H9 (cell line): ENCODE measurements at regions not wholly inside any gene's neighbourhood (a gene's known extent, or its start where the extent isn't known, plus 50 kb on each side); places are given as distances from the start of the nearest gene placed in this dataset.

ENCODE experiments used
- DNase-seq: peaks from one replicate; pipeline ENCODE4 v3.0.0-alpha.2; 2017
- H2AFZ ChIP-seq: one replicate; pipeline ENCODE4 v1.6.1; 2013; ENCODE audit warnings: mild to moderate bottlenecking, low read length, control low read depth, moderate library complexity
- H2AK5ac ChIP-seq: 2 replicates; pipeline ENCODE4 v1.6.1; 2013; ENCODE audit warnings: low read length, control low read depth, mixed read lengths; ENCODE audit not compliant: insufficient read length
- H2BK120ac ChIP-seq: one replicate; pipeline ENCODE4 v1.6.1; 2013; ENCODE audit warnings: low read depth, mild to moderate bottlenecking, low read length, control low read depth, inconsistent platforms; ENCODE audit not compliant: poor library complexity, severe bottlenecking
- H2BK12ac ChIP-seq: 2 replicates; pipeline ENCODE4 v1.6.1; 2013; ENCODE audit warnings: low read length, control low read depth, mixed read lengths, low read depth; ENCODE audit not compliant: insufficient read length
- H2BK15ac ChIP-seq: 2 replicates; pipeline ENCODE4 v1.6.1; 2013; ENCODE audit warnings: low read depth, low read length, control low read depth
- H2BK20ac ChIP-seq: one replicate; pipeline ENCODE4 v1.6.1; 2013; ENCODE audit warnings: low read depth, mild to moderate bottlenecking, low read length, control low read depth, inconsistent platforms; ENCODE audit not compliant: poor library complexity, severe bottlenecking
- H2BK5ac ChIP-seq: 2 replicates; pipeline ENCODE4 v1.6.1; 2013; ENCODE audit warnings: low read length, control low read depth, mixed read lengths; ENCODE audit not compliant: insufficient read length
- H3K14ac ChIP-seq: 2 replicates; pipeline ENCODE4 v1.6.1; 2013; ENCODE audit warnings: low read length, control low read depth; ENCODE audit not compliant: insufficient read depth
- H3K18ac ChIP-seq: 2 replicates; pipeline ENCODE4 v1.6.1; 2013; ENCODE audit warnings: low read depth, mild to moderate bottlenecking, mixed read lengths, low read length, control low read depth; ENCODE audit not compliant: insufficient read length
- H3K23ac ChIP-seq: 2 replicates; pipeline ENCODE4 v1.6.1; 2013; ENCODE audit warnings: low read length, control low read depth, mixed read lengths, low read depth; ENCODE audit not compliant: insufficient read length
- H3K23me2 ChIP-seq: 2 replicates; pipeline ENCODE4 v1.6.1; 2013; ENCODE audit warnings: low read depth, mild to moderate bottlenecking, mixed read lengths, low read length, control low read depth; ENCODE audit not compliant: insufficient read length, poor library complexity, severe bottlenecking
- H3K27ac ChIP-seq: 2 replicates; pipeline ENCODE4 v1.5.1; 2013; ENCODE audit warnings: low read length, control low read depth, mixed read lengths, low read depth; ENCODE audit not compliant: insufficient read length
- H3K27me3 ChIP-seq: 2 replicates; pipeline ENCODE4 v1.6.1; 2013; ENCODE audit warnings: low read length, control low read depth, inconsistent platforms; ENCODE audit not compliant: insufficient read depth
- H3K4ac ChIP-seq: 2 replicates; pipeline ENCODE4 v1.6.1; 2013; ENCODE audit warnings: low read depth, mild to moderate bottlenecking, control low read depth, inconsistent platforms, low read length, moderate library complexity
- H3K4me1 ChIP-seq: 2 replicates; pipeline ENCODE4 v1.6.1; 2013; ENCODE audit warnings: low read length, control low read depth, inconsistent platforms; ENCODE audit not compliant: insufficient read depth
- H3K4me2 ChIP-seq: 2 replicates; pipeline ENCODE4 v1.6.1; 2013; ENCODE audit warnings: low read length, control low read depth, mixed read lengths; ENCODE audit not compliant: insufficient read length, insufficient read depth
- H3K56ac ChIP-seq: 2 replicates; pipeline ENCODE4 v1.6.1; 2013; ENCODE audit warnings: low read depth, mild to moderate bottlenecking, mixed read lengths, low read length, control low read depth; ENCODE audit not compliant: insufficient read length
- H3K79me1 ChIP-seq: 2 replicates; pipeline ENCODE4 v1.6.1; 2013; ENCODE audit warnings: low read depth, mild to moderate bottlenecking, moderate library complexity, low read length, control low read depth, inconsistent platforms; ENCODE audit not compliant: insufficient read depth, poor library complexity, severe bottlenecking
- H3K79me2 ChIP-seq: 2 replicates; pipeline ENCODE4 v1.6.1; 2013; ENCODE audit warnings: low read length, control low read depth, inconsistent platforms; ENCODE audit not compliant: insufficient read depth
- H3K9ac ChIP-seq: 2 replicates; pipeline ENCODE4 v1.6.1; 2013; ENCODE audit warnings: low read length, control low read depth, mixed read lengths; ENCODE audit not compliant: insufficient read length; ENCODE audit errors: extremely low read depth
- H3K9me3 ChIP-seq: one replicate; pipeline ENCODE4 v1.6.1; 2013; ENCODE audit warnings: low read depth, low read length, inconsistent platforms; ENCODE audit not compliant: control insufficient read depth
- H3T11ph ChIP-seq: one replicate; pipeline ENCODE4 v1.6.1; 2013; ENCODE audit warnings: mild to moderate bottlenecking, low read length, control low read depth, inconsistent platforms
- H4K20me1 ChIP-seq: one replicate; pipeline ENCODE4 v1.6.1; 2013; ENCODE audit not compliant: control insufficient read depth, insufficient read length, insufficient read depth
- H4K5ac ChIP-seq: 2 replicates; pipeline ENCODE4 v1.6.1; 2013; ENCODE audit warnings: low read depth, mild to moderate bottlenecking, mixed read lengths, low read length, control low read depth; ENCODE audit not compliant: insufficient read length
- H4K8ac ChIP-seq: replicated peaks from 2 replicates; pipeline ENCODE4 v1.6.1; 2013; ENCODE audit warnings: low read length, control low read depth, mixed read lengths, low read depth; ENCODE audit not compliant: insufficient read length
- H4K91ac ChIP-seq: 2 replicates; pipeline ENCODE4 v1.6.1; 2013; ENCODE audit warnings: low read depth, mild to moderate bottlenecking, moderate library complexity, mixed read lengths, low read length, control low read depth; ENCODE audit not compliant: insufficient read length
- H3K27ac Mint-ChIP-seq, 3 experiments: 2 replicates in 2 of 3; 3 replicates in 1 of 3; pipeline ENCODE4 v1.8.0; 2020 to 2021; ENCODE audit warnings: mixed read lengths in 3 of 3, mild to moderate bottlenecking in 1 of 3, moderate library complexity in 1 of 3
- H3K27me3 Mint-ChIP-seq: 2 replicates; pipeline ENCODE4 v1.8.0; 2021; ENCODE audit warnings: low read depth, mild to moderate bottlenecking, moderate library complexity, mixed read lengths
- H3K36me3 Mint-ChIP-seq, 3 experiments: 2 replicates in 2 of 3; 3 replicates in 1 of 3; pipeline ENCODE4 v1.8.0; 2020 to 2021; ENCODE audit warnings: low read depth in 3 of 3, mixed read lengths in 3 of 3; ENCODE audit not compliant: insufficient read depth in 1 of 3
- H3K4me1 Mint-ChIP-seq, 2 experiments: 2 replicates each; pipeline ENCODE4 v1.8.0; 2020; ENCODE audit warnings: mixed read lengths in 2 of 2
- H3K4me3 Mint-ChIP-seq, 2 experiments: 2 replicates in 1 of 2; 3 replicates in 1 of 2; pipeline ENCODE4 v1.8.0; 2020 to 2021; ENCODE audit warnings: mild to moderate bottlenecking in 2 of 2, mixed read lengths in 2 of 2, moderate library complexity in 1 of 2
- H3K9me3 Mint-ChIP-seq, 2 experiments: 2 replicates in 1 of 2; 3 replicates in 1 of 2; pipeline ENCODE4 v1.8.0; 2020; ENCODE audit warnings: mild to moderate bottlenecking in 2 of 2, mixed read lengths in 2 of 2, moderate library complexity in 1 of 2
- WGBS: extraction: QIAGEN DNeasy Blood & Tissue Kit; methylation state at CpG from one replicate; pipeline ENCODE4 v1.1.7; 2013; ENCODE audit warnings: missing lambda C conversion rate, low lambda C conversion rate, mixed read lengths; ENCODE audit not compliant: insufficient read length; ENCODE audit errors: extremely low coverage; 5-methylcytosine and 5-hydroxymethylcytosine counted together
- TF ChIP-seq, protein P1 (sequence below): fragments of 200-600 bp; sonication (generic); conservative IDR thresholded peaks from 3 replicates; pipeline ENCODE4 v1.8.0; 2021; ENCODE audit warnings: antibody characterized with exemption, mild to moderate bottlenecking

DNA sequence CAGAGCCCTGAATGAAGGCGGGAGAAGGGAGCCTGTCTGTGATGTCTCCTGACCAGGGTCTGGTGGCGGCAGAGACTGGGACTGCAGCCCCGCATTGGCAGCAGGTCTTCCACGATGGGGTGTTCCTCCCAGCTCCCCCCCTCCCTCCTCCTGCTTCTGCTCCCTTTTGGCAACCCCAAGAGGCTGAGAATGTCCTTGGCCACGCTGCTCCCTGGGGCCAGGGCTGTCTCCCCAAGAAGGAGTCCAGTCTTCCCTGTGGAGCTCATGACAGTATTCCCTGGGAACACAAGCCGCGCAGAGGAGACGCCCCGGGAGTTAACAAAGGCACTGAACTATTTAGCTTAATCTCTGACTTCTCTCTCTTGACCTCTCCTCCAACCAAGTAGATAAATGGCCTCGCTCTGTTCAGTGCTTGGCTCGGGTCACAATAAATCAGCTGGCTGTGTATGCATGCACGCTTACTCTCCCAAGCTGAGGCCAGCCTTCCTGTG lies 84.0 kb upstream of the NEURL1B start:
- Histone ChIP-seq H2AFZ (no peak overlapping the region), H3K79me2 (no peaks in the 10 kb centered on the region), H3K23me2 (no peaks in the 10 kb centered on the region), H3K79me1 (no peaks in the 10 kb centered on the region), H2BK15ac (no peak overlapping the region), H4K20me1 (no peaks in the 10 kb centered on the region), H2BK5ac (no peak overlapping the region), H2BK120ac (no peak overlapping the region), H2BK12ac (no peak overlapping the region), H3K9me3 (no peaks in the 10 kb centered on the region), H3K4ac (no peak overlapping the region), H3K27me3 (no peaks in the 10 kb centered on the region), H3K4me1 (no peaks in the 10 kb centered on the region), H4K8ac (no peak overlapping the region), H4K5ac (no peak overlapping the region), H2AK5ac (no peak overlapping the region), H3K18ac (no peak overlapping the region), H3K14ac (no peak overlapping the region), H2BK20ac (no peak overlapping the region), H3K9ac (no peak overlapping the region), H3T11ph (no peak overlapping the region), H3K56ac (no peak overlapping the region), H4K91ac (no peak overlapping the region), H3K4me2 (no peak overlapping the region), H3K27ac (no peak overlapping the region), H3K23ac (no peak overlapping the region)
- H3K4me3 Mint-ChIP-seq: no peak overlapping the region; a peak in 1 of 5 replicates
- no CpG with 5 or more reads among the region's 12 CpGs for WGBS
- no peak for DNase-seq
- peaks cover 4% of the 10 kb centered on the region; the same call in 1 of the 2 replicates for H3K27me3 Mint-ChIP-seq
- H3K4me1 Mint-ChIP-seq: peaks cover 4 to 35% of the 10 kb centered on the region in 2 experiments; a peak in 3 of 4 replicates
- H3K27ac Mint-ChIP-seq: no peak overlapping the region
- H3K36me3 Mint-ChIP-seq: peaks cover 0 to 2% (median 0%) of the 10 kb centered on the region in 3 experiments; a peak in 1 of 7 replicates
- TF ChIP-seq, protein P1, sequence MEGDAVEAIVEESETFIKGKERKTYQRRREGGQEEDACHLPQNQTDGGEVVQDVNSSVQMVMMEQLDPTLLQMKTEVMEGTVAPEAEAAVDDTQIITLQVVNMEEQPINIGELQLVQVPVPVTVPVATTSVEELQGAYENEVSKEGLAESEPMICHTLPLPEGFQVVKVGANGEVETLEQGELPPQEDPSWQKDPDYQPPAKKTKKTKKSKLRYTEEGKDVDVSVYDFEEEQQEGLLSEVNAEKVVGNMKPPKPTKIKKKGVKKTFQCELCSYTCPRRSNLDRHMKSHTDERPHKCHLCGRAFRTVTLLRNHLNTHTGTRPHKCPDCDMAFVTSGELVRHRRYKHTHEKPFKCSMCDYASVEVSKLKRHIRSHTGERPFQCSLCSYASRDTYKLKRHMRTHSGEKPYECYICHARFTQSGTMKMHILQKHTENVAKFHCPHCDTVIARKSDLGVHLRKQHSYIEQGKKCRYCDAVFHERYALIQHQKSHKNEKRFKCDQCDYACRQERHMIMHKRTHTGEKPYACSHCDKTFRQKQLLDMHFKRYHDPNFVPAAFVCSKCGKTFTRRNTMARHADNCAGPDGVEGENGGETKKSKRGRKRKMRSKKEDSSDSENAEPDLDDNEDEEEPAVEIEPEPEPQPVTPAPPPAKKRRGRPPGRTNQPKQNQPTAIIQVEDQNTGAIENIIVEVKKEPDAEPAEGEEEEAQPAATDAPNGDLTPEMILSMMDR: no peak
- no peaks in the 10 kb centered on the region for H3K9me3 Mint-ChIP-seq
